Activated CD8-positive, alpha-beta T cell treated with anti-CD3 and anti-CD28 coated beads for 36 hours (primary cell): ENCODE measurements at regions not wholly inside any gene's neighbourhood (a gene's known extent, or its start where the extent isn't known, plus 50 kb on each side); places are given as distances from the start of the nearest gene placed in this dataset.
"Not testable (repeated sequence)": the region's sequence is repeated elsewhere in the genome, so short reads cannot be mapped to it uniquely, and the experiment has no call there.

ENCODE experiments used
- ATAC-seq: fragments of 200-7000 bp; cut with Tn5 transposase; one replicate; pipeline ENCODE4 v1.10.0; 2021; ENCODE audit warnings: mild to moderate bottlenecking, moderate library complexity
- CTCF ChIA-PET: fragments of 350-600 bp; sonication (Branson Sonifier 250); formaldehyde crosslinking; loops from one replicate; lab custom pipeline; 2021; ENCODE audit warnings: antibody characterized with exemption; lab: Charles Lee
- POLR2A ChIA-PET: fragments of 350-600 bp; sonication (Branson Sonifier 250); formaldehyde crosslinking; loops from one replicate; lab custom pipeline; 2021; ENCODE audit warnings: antibody characterized with exemption; lab: Charles Lee
- DNase-seq: peaks from one replicate; pipeline ENCODE4 v3.0.0-alpha.2; 2020
- H3K27ac Mint-ChIP-seq: one replicate; pipeline ENCODE4 v1.8.0; 2021; ENCODE audit warnings: mild to moderate bottlenecking, mixed read lengths
- H3K27me3 Mint-ChIP-seq: one replicate; pipeline ENCODE4 v1.8.0; 2021; ENCODE audit warnings: mixed read lengths
- H3K36me3 Mint-ChIP-seq: one replicate; pipeline ENCODE4 v1.8.0; 2021; ENCODE audit warnings: low read depth, mixed read lengths
- H3K4me1 Mint-ChIP-seq: one replicate; pipeline ENCODE4 v1.8.0; 2021; ENCODE audit warnings: low read depth, mixed read lengths
- H3K4me3 Mint-ChIP-seq: one replicate; pipeline ENCODE4 v1.8.0; 2021; ENCODE audit warnings: mild to moderate bottlenecking, moderate library complexity, mixed read lengths
- H3K9me3 Mint-ChIP-seq: one replicate; pipeline ENCODE4 v1.8.0; 2021; ENCODE audit warnings: mixed read lengths
- CTCF ChIP-seq: fragments of 200-600 bp; IDR thresholded peaks from one replicate; pipeline ENCODE4 v1.8.0; 2022; ENCODE audit warnings: antibody characterized with exemption, mild to moderate bottlenecking
- intact Hi-C: fragments of 100-400 bp; cut with micrococcal nuclease; formaldehyde crosslinking; loops from one replicate; pipeline ENCODE4 v1.10.0; 2022

- CTCF ChIA-PET, result no interaction called here
- peaks cover 8% of the 10 kb centered on the region for H3K27me3 Mint-ChIP-seq
Measured at GRCh38 chr18:35854095-35854494, 118.4 kb upstream of the RMP24 start.

GRCh38 chr18:35856178-35856577 is 116.3 kb upstream of the RMP24 start:
- CTCF ChIA-PET, result interaction anchor here (0.8 kb wide), 1 partner anchor 25 kb away, joined by 3 read pairs; no protein-coding TSS in a partner anchor
- no peak overlapping the region for H3K4me3 Mint-ChIP-seq
- H3K36me3 Mint-ChIP-seq, result no peaks in the 10 kb centered on the region
- H3K4me1 Mint-ChIP-seq, result no peaks in the 10 kb centered on the region
- ATAC-seq (no peak), DNase-seq (no peak)
- H3K9me3 Mint-ChIP-seq, result no peaks in the 10 kb centered on the region
- POLR2A ChIA-PET, result no interaction called here
- intact Hi-C loops, result no loop called here
- H3K27ac Mint-ChIP-seq, result no peak overlapping the region
- H3K27me3 Mint-ChIP-seq, result peaks cover 8% of the 10 kb centered on the region
- TF ChIP-seq CTCF, result no peak

More at GRCh38 chr18:35854095-35854494, 118.4 kb upstream of the RMP24 start:
- H3K4me1 Mint-ChIP-seq, result no peaks in the 10 kb centered on the region
- POLR2A ChIA-PET, result no interaction called here
- no peak for ATAC-seq
- no peak for DNase-seq
- intact Hi-C loops, result no loop called here
- no peak overlapping the region for H3K4me3 Mint-ChIP-seq
- no peak overlapping the region for H3K27ac Mint-ChIP-seq
- no peak for TF ChIP-seq CTCF
- H3K9me3 Mint-ChIP-seq, result no peaks in the 10 kb centered on the region
- H3K36me3 Mint-ChIP-seq, result no peaks in the 10 kb centered on the region

- H3K9me3 Mint-ChIP-seq, ATAC-seq, POLR2A ChIA-PET, CTCF ChIA-PET, intact Hi-C loops, H3K27me3 Mint-ChIP-seq, H3K4me1 Mint-ChIP-seq, DNase-seq, H3K27ac Mint-ChIP-seq, H3K4me3 Mint-ChIP-seq, H3K36me3 Mint-ChIP-seq: not testable (repeated sequence)
Measured at GRCh38 chr18:35856721-35857120, 115.8 kb upstream of the RMP24 start.

GRCh38 chr18:35857581-35857980 is 114.9 kb upstream of the RMP24 start:
- CTCF ChIA-PET, H3K9me3 Mint-ChIP-seq, ATAC-seq, H3K36me3 Mint-ChIP-seq, H3K4me3 Mint-ChIP-seq, POLR2A ChIA-PET, DNase-seq, H3K4me1 Mint-ChIP-seq, H3K27me3 Mint-ChIP-seq, H3K27ac Mint-ChIP-seq, intact Hi-C loops: not testable (repeated sequence)

GRCh38 chr18:35861367-35862118 is 110.9 kb upstream of the RMP24 start:
- DNase-seq, result peak; percentile 11
- H3K27me3 Mint-ChIP-seq, result no peaks in the 10 kb centered on the region
- no peaks in the 10 kb centered on the region for H3K36me3 Mint-ChIP-seq
- TF ChIP-seq CTCF, result no peak
- H3K9me3 Mint-ChIP-seq, result no peaks in the 10 kb centered on the region
- POLR2A ChIA-PET, result interaction anchor here (1.1 kb wide), 1 partner anchor 10 kb away, joined by 3 read pairs; no protein-coding TSS in a partner anchor
- no peak overlapping the region for H3K27ac Mint-ChIP-seq
- H3K4me1 Mint-ChIP-seq, result no peaks in the 10 kb centered on the region
- H3K4me3 Mint-ChIP-seq, result no peak overlapping the region
- no peak for ATAC-seq
- intact Hi-C loops, result no loop called here
- CTCF ChIA-PET, result no interaction called here

GRCh38 chr18:35862119-35862640 is 110.3 kb upstream of the RMP24 start:
- ATAC-seq (no peak), DNase-seq (peak; percentile 3)
- Mint-ChIP-seq H3K4me1 (no peaks in the 10 kb centered on the region), H3K36me3 (no peaks in the 10 kb centered on the region), H3K9me3 (no peaks in the 10 kb centered on the region), H3K4me3 (no peak overlapping the region), H3K27me3 (no peaks in the 10 kb centered on the region), H3K27ac (no peak overlapping the region)
- TF ChIP-seq CTCF, result no peak
- intact Hi-C loops, result no loop called here
- POLR2A ChIA-PET, result interaction anchor here (1.1 kb wide), 1 partner anchor 11 kb away, joined by 3 read pairs; no protein-coding TSS in a partner anchor
- CTCF ChIA-PET, result no interaction called here
